ENCODE measurements at regions not wholly inside any gene's neighbourhood (a gene's known extent, or its start where the extent isn't known, plus 50 kb on each side); places are given as distances from the start of the nearest gene placed in this dataset.

- TF ChIP-seq POLR2AphosphoS5 (IDR thresholded peaks at IDR 0.05) (no peak), EP300 (IDR thresholded peaks at IDR 0.05) (no peak)
Observed at GRCh38 chr21:28344985-28345384, 647.7 kb downstream of the LTN1 start.
